ENCODE measurements at regions not wholly inside any gene's neighbourhood (a gene's known extent, or its start where the extent isn't known, plus 50 kb on each side); places are given as distances from the start of the nearest gene placed in this dataset.
A peak's percentile ranks its signal among the peaks of the same experiment; 100 is the strongest.

- DNase-seq = no peak
- TF ChIP-seq CTCF (IDR thresholded peaks at IDR 0.05) = no peak
- intact Hi-C loops (cut with DNase I) = no loop called here
Observed at GRCh38 chr9:107064378-107064777, 201.4 kb downstream of the ZNF462 start.

GRCh38 chr9:107065549-107065948 lies 202.6 kb downstream of the ZNF462 start:
- ATAC-seq (no peak), DNase-seq (no peak)
- H3K27me3 ChIP-seq = no peaks in the 10 kb centered on the region
- H3K9me3 ChIP-seq = no peaks in the 10 kb centered on the region
- intact Hi-C loops (cut with DNase I) = no loop called here
- no peak overlapping the region for H3K4me3 ChIP-seq
- no peaks in the 10 kb centered on the region for H3K36me3 ChIP-seq
- no peak overlapping the region for H3K27ac ChIP-seq
- no peaks in the 10 kb centered on the region for H3K4me1 ChIP-seq
- TF ChIP-seq CTCF (IDR thresholded peaks at IDR 0.05) = no peak

More at GRCh38 chr9:107064378-107064777, 201.4 kb downstream of the ZNF462 start:
- H3K9me3 ChIP-seq = no peaks in the 10 kb centered on the region
- no peak overlapping the region for H3K27ac ChIP-seq
- H3K36me3 ChIP-seq = no peaks in the 10 kb centered on the region
- no peaks in the 10 kb centered on the region for H3K4me1 ChIP-seq
- no peak for ATAC-seq
- no peak overlapping the region for H3K4me3 ChIP-seq
- H3K27me3 ChIP-seq = no peaks in the 10 kb centered on the region

DNA sequence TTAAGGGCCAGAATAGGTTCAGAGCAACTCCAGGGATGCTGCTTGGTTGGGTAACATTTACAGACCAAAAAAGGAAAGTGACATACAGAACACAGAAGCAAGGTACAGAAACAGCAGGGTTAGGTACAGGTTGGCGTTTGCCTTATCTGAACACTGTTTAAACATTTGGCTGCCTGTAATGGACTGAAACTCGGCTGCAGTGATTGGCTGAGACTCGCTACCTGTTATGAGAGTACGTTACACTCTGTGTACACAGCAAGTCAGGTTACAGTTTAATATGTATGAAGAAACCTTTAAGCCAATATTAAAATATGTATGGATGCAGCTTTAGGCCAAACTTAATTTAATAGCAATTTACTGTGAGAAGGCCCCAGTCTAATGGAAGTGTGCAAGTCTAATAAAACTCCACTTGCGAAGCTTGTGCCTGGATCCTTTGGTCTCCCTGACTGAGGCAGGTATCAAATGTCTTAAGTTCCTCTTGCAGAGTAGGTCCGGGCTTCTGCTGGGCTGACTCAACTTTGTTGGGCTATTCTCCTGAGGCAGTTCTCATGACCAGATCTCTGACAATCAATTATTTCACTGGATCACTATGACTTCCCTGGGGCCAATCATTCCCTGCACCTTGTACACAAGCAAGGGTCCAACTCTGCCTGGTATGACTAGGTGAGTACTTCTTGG lies 204.9 kb downstream of the ZNF462 start:
- TF ChIP-seq CTCF (IDR thresholded peaks at IDR 0.05) = no peak
- H3K27ac ChIP-seq = no peak overlapping the region
- no peak overlapping the region for H3K4me3 ChIP-seq
- peak; percentile 84 for ATAC-seq
- no peak for DNase-seq
- H3K36me3 ChIP-seq = no peaks in the 10 kb centered on the region
- no peaks in the 10 kb centered on the region for H3K4me1 ChIP-seq
- intact Hi-C loops (cut with DNase I) = no loop called here
- H3K27me3 ChIP-seq = no peaks in the 10 kb centered on the region
- no peaks in the 10 kb centered on the region for H3K9me3 ChIP-seq

DNA sequence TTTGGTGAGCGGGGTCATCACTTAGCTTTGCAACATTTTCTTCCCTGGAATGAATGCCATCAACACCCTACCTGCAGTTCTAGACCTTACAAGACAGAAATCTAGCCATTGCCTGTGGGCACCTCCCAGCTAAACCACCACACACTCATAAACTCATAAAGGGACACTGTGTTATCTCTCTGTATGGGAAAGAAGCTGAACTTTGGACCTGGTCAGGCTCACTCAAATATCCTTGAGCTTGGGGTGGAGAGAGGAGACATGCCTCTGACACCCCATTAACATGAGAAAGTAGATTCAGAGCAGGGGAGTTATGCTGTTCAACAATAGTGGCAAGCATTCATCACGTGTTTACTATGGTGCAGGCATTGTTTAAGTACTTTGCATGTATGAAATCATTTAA lies 205.6 kb downstream of the ZNF462 start:
- Histone ChIP-seq H3K9me3 (no peaks in the 10 kb centered on the region), H3K27ac (no peak overlapping the region), H3K4me3 (no peak overlapping the region), H3K4me1 (no peaks in the 10 kb centered on the region), H3K27me3 (no peaks in the 10 kb centered on the region), H3K36me3 (no peaks in the 10 kb centered on the region)
- intact Hi-C loops (cut with DNase I) = no loop called here
- DNase-seq (no peak), ATAC-seq (no peak)
- TF ChIP-seq CTCF (IDR thresholded peaks at IDR 0.05) = no peak

DNA sequence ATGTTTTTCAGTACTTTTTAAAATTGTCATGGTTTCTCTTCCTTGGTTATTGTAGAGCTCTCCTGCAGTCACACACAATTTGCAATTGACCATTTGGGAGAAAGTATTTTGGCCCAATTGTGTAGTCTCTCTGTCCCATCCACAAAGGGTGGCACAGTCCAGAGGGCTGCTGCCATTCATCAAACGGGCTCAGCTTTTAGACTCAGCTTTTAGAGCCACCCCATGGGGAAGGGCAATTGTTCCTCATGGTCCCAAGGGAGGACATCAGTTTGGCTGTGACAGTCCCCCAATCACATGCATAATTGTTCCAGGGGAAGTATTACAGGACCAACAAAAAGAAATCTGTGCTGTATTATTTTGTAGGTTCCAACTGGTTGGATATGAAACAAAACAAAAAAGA lies 207.6 kb downstream of the ZNF462 start:
- Histone ChIP-seq H3K4me3 (no peak overlapping the region), H3K9me3 (no peaks in the 10 kb centered on the region), H3K27ac (no peak overlapping the region), H3K27me3 (no peaks in the 10 kb centered on the region), H3K36me3 (no peaks in the 10 kb centered on the region), H3K4me1 (no peaks in the 10 kb centered on the region)
- no peak for DNase-seq
- ATAC-seq = no peak
- intact Hi-C loops (cut with DNase I) = no loop called here
- no peak for TF ChIP-seq CTCF (IDR thresholded peaks at IDR 0.05)

DNA sequence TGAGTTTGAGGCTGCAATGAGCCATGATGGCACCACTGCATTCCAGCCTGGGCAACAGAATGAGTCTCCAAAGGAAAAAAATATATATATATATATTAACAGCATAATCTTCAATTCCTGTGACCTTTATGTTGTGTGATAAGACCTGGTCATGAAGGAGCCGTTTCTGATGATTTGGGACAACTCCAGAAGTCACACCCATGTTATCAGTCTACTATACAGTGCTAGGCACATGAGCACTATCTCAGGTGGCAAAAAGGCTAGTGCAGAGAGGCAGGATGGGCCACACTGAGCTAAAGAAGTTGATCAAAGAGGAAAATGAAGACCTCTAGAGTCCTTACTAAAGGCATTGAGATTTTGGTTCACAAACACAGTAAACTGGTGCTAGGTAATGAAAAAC lies 205.0 kb upstream of the RAD23B start:
- Histone ChIP-seq H3K27me3 (peaks cover 8% of the 10 kb centered on the region), H3K27ac (no peak overlapping the region), H3K4me3 (no peak overlapping the region), H3K9me3 (no peaks in the 10 kb centered on the region), H3K4me1 (no peaks in the 10 kb centered on the region), H3K36me3 (no peaks in the 10 kb centered on the region)
- DNase-seq (no peak), ATAC-seq (no peak)
- intact Hi-C loops (cut with DNase I) = no loop called here
- TF ChIP-seq CTCF (IDR thresholded peaks at IDR 0.05) = no peak
